K562 (cell line): ENCODE measurements at regions not wholly inside any gene's neighbourhood (a gene's known extent, or its start where the extent isn't known, plus 50 kb on each side); places are given as distances from the start of the nearest gene placed in this dataset.

Experiments used
- ATF4 ChIP-seq: fragments of 450-650 bp; formaldehyde crosslinking; IDR thresholded peaks from 2 replicates; pipeline ENCODE4 v1.4.0; 2022; ENCODE audit warnings: mild to moderate bottlenecking, moderate library complexity
- CGGBP1 ChIP-seq: fragments of 250-450 bp; sonication (Bioruptor Pico); IDR thresholded peaks from 2 replicates; pipeline ENCODE4 v1.9.0; 2021; ENCODE audit warnings: mild to moderate bottlenecking
- CHD2 ChIP-seq: IDR thresholded peaks from 2 replicates; pipeline ENCODE4 v1.6.1; 2011; ENCODE audit warnings: low read depth, low read length
- E2F4 ChIP-seq: sonication (generic); formaldehyde crosslinking; IDR thresholded peaks from 2 replicates; pipeline ENCODE4 v1.8.0; 2022; ENCODE audit warnings: mild to moderate bottlenecking, low read depth, missing genetic modification reagents
- HMGXB4 ChIP-seq: sonication (generic); formaldehyde crosslinking; IDR thresholded peaks from 2 replicates; pipeline ENCODE4 v1.8.1; 2023; ENCODE audit warnings: mild to moderate bottlenecking, missing genetic modification reagents
- HSF4 ChIP-seq: fragments of 250-450 bp; sonication (Bioruptor Pico); IDR thresholded peaks from 2 replicates; pipeline ENCODE4 v2.1.2; 2022; ENCODE audit warnings: mild to moderate bottlenecking, moderate library complexity, borderline replicate concordance
- ILK ChIP-seq: fragments of 450-650 bp; IDR thresholded peaks from 2 replicates; pipeline ENCODE4 v1.6.1; 2016; ENCODE audit warnings: missing genetic modification characterization, low read depth, mild to moderate bottlenecking, missing compliant biosample characterization, moderate library complexity, borderline replicate concordance
- MYC ChIP-seq, 2 experiments: fragments of 250-450 bp in 1 of 2; sonication (Bioruptor Pico) in 1 of 2; IDR thresholded peaks; 2 replicates each; pipeline versions ENCODE4 v1.5.1 to v1.6.1; 2012 to 2021; ENCODE audit warnings: low read depth in 2 of 2, borderline replicate concordance in 1 of 2, improper control_type of control experiment in 1 of 2, low read length in 1 of 2, mild to moderate bottlenecking in 1 of 2, moderate library complexity in 1 of 2
- PHF21A ChIP-seq: fragments of 450-650 bp; IDR thresholded peaks from 2 replicates; pipeline ENCODE4 v1.6.1; 2017; ENCODE audit warnings: low read depth, borderline replicate concordance
- PREB ChIP-seq: sonication (generic); formaldehyde crosslinking; IDR thresholded peaks from 2 replicates; pipeline ENCODE4 v1.8.1; 2023; ENCODE audit warnings: mild to moderate bottlenecking, missing genetic modification reagents
- RCOR1 ChIP-seq, 2 experiments: IDR thresholded peaks; 2 replicates each; pipeline ENCODE4 v1.6.1; 2012; ENCODE audit warnings: low read depth in 2 of 2, low read length in 2 of 2, borderline replicate concordance in 1 of 2, improper control_type of control experiment in 1 of 2
- SMARCA4 ChIP-seq: fragments of 450-650 bp; IDR thresholded peaks from 2 replicates; pipeline ENCODE4 v1.6.1; 2016
- STAT5B ChIP-seq: fragments of 250-450 bp; sonication (Bioruptor Pico); IDR thresholded peaks from 2 replicates; pipeline ENCODE4 v1.8.0; 2021; ENCODE audit warnings: mild to moderate bottlenecking, inconsistent platforms
- TAF1 ChIP-seq: IDR thresholded peaks from 2 replicates; pipeline ENCODE4 v1.6.1; 2011; ENCODE audit warnings: mild to moderate bottlenecking, low read length, moderate library complexity; ENCODE audit not compliant: insufficient read depth, control insufficient read depth, severe bottlenecking; ENCODE audit errors: extremely low read depth
- TCF7L2 ChIP-seq: fragments of 150-350 bp; IDR thresholded peaks from 2 replicates; pipeline ENCODE4 v1.6.1; 2016; ENCODE audit warnings: low read depth, mild to moderate bottlenecking, low read length, moderate library complexity
- U2AF2 ChIP-seq: fragments of 200-400 bp; formaldehyde crosslinking; optimal IDR thresholded peaks from 2 replicates; pipeline ENCODE3; 2017; ENCODE audit warnings: low read depth, mild to moderate bottlenecking, low read length
- ZNF324 ChIP-seq: fragments of 250-450 bp; sonication (Bioruptor Pico); IDR thresholded peaks from 2 replicates; pipeline ENCODE4 v1.4.0; 2020; ENCODE audit warnings: mild to moderate bottlenecking
- ZNF395 ChIP-seq: fragments of 200-800 bp; sonication (Bioruptor generic); IDR thresholded peaks from 2 replicates; pipeline ENCODE4 v1.6.1; 2017; ENCODE audit warnings: missing genetic modification characterization, missing compliant biosample characterization
- ZNF41 ChIP-seq: fragments of 250-450 bp; sonication (Bioruptor Pico); conservative IDR thresholded peaks from 2 replicates; pipeline ENCODE4 v1.4.0; 2020; ENCODE audit warnings: mild to moderate bottlenecking

GRCh38 chr12:76193961-76194360 is 109.5 kb upstream of the NAP1L1 start (continued):
- TF ChIP-seq PHF21A (no peak), ZNF41 (CRISPR knock-in tag) (peak; percentile 78; the same call in 1 of the 2 replicates), U2AF2 (no peak), SMARCA4 (no peak), TAF1 (no peak), HSF4 (CRISPR knock-in tag) (0 out of 2 replicates have a peak, but pooled peaks have one; percentile 61), RCOR1 (IDR thresholded peaks at IDR 0.05; ENCODE audit: borderline replicate concordance in 1 of 2, low read depth in 2 of 2, low read length in 2 of 2) (no peak), ZNF324 (no peak), CHD2 (no peak), PREB (no peak), TCF7L2 (no peak), CGGBP1 (CRISPR knock-in tag) (no peak), E2F4 (CRISPR knock-in tag) (no peak), ZNF395 (0 out of 2 replicates have a peak, but pooled peaks have one; percentile 59), HMGXB4 (CRISPR knock-in tag) (no peak), ATF4 (peak; percentile 64; the same call in 1 of the 2 replicates), STAT5B (CRISPR knock-in tag) (no peak), ILK (tag) (no peak), MYC (IDR thresholded peaks at IDR 0.05; ENCODE audit: low read depth, low read length) (no peak), MYC (CRISPR knock-in tag; IDR thresholded peaks at IDR 0.05; ENCODE audit: borderline replicate concordance, low read depth) (no peak)
